ENCODE measurements at regions not wholly inside any gene's neighbourhood (a gene's known extent, or its start where the extent isn't known, plus 50 kb on each side); places are given as distances from the start of the nearest gene placed in this dataset.

DNA sequence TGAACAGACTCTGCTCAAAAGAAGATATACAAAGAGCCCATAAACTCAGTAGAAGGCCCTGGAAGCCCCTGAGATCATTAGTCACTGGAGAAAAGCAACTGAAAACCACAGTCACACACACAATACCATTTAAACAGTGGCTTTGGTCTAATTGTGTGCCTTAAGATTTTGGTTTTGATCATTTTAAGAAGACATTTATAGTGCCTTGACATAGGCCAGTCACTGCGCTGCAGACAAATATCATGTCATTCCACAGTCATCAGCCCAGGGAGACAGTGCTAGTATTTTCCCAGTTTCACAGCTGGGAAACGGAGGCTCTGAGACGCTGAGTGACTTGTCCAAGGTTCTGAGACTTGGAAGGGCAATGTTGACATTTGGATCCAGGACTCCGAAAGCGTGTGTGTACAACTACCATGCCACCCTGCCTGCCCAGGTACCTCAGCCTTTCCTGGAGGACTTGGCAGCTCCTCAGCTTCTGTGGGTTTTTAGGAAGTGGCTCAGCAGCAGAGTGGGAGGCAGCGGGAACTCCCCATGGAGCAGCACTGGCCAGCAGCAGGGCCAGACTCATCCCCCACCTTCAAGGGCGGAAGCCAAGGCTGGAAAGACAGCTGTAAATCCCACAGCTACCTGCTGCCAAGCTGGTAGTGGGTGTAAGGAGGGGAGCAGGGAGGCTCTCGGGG, 173.9 kb downstream of the WDR11 start:
- intact Hi-C loops (cut with DNase I; ENCODE audit: low total_unique reads) = no loop called here
- 53 to 91% (median 82%) methylated on average over 7 to 8 of the region's 8 CpGs for WGBS, 5 donors
- no peak for DNase-seq
- TF ChIP-seq POLR2A (IDR thresholded peaks at IDR 0.05) (no peak), EP300 (IDR thresholded peaks at IDR 0.05) (no peak), CTCF (IDR thresholded peaks at IDR 0.05) (no peak), POLR2AphosphoS5 (IDR thresholded peaks at IDR 0.05) (no peak)
- no peak overlapping the region for H3K4me3 ChIP-seq
- no peaks in the 10 kb centered on the region for H3K9me3 ChIP-seq
- H3K27ac ChIP-seq = no peak overlapping the region
- H3K4me1 ChIP-seq = peaks cover 0 to 3% (median 0%) of the 10 kb centered on the region in 4 donors
- no peaks in the 10 kb centered on the region for H3K36me3 ChIP-seq
- no peaks in the 10 kb centered on the region for H3K27me3 ChIP-seq

GRCh38 chr10:121025731-121026130, 174.6 kb downstream of the WDR11 start:
- no peaks in the 10 kb centered on the region for H3K9me3 ChIP-seq
- no peaks in the 10 kb centered on the region for H3K36me3 ChIP-seq
- DNase-seq = no peak
- intact Hi-C loops (cut with DNase I; ENCODE audit: low total_unique reads) = no loop called here
- no peak for TF ChIP-seq CTCF (IDR thresholded peaks at IDR 0.05)
- TF ChIP-seq POLR2A (IDR thresholded peaks at IDR 0.05) = no peak
- no peak for TF ChIP-seq EP300 (IDR thresholded peaks at IDR 0.05)
- TF ChIP-seq POLR2AphosphoS5 (IDR thresholded peaks at IDR 0.05) = no peak
- no peaks in the 10 kb centered on the region for H3K27me3 ChIP-seq
- H3K27ac ChIP-seq = no peak overlapping the region
- no peak overlapping the region for H3K4me3 ChIP-seq
- peaks cover 0 to 3% (median 0%) of the 10 kb centered on the region in 4 donors for H3K4me1 ChIP-seq
- 24 to 66% (median 44%) methylated on average over 3 of the region's 3 CpGs for WGBS, 5 donors

DNA sequence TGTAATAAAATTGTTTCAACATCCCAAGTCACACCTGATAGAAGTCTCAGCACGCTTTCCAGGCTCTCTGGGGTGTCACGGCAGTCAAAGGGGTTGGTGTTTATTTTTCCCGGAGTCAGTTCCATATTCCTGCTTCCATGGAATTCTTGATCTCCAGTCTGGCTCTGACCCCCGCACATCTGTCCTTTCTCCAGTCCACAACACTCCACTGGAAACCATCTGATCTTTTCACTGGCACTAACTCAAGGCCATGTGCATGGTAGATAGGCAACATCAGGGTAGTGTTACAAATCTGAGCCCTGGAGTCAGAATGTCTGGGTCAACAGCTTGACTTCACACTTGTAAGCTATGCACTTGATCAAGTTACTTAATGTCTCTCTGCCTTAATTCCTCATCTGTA, 176.2 kb downstream of the WDR11 start:
- no peak overlapping the region for H3K4me3 ChIP-seq
- H3K9me3 ChIP-seq = no peaks in the 10 kb centered on the region
- TF ChIP-seq CTCF (IDR thresholded peaks at IDR 0.05) (no peak), POLR2A (IDR thresholded peaks at IDR 0.05) (no peak), POLR2AphosphoS5 (IDR thresholded peaks at IDR 0.05) (no peak)
- peaks cover 0 to 3% (median 0%) of the 10 kb centered on the region in 4 donors for H3K4me1 ChIP-seq
- no peaks in the 10 kb centered on the region for H3K36me3 ChIP-seq
- H3K27me3 ChIP-seq = no peaks in the 10 kb centered on the region
- DNase-seq = no peak
- no peak overlapping the region for H3K27ac ChIP-seq
- WGBS, 5 donors = 57 to 79% (median 70%) methylated on average over 4 of the region's 4 CpGs
- intact Hi-C loops (cut with DNase I; ENCODE audit: low total_unique reads) = no loop called here

GRCh38 chr10:121032460-121032859, 181.3 kb downstream of the WDR11 start:
- intact Hi-C loops (cut with DNase I; ENCODE audit: low total_unique reads) = no loop called here

More at GRCh38 chr10:121032460-121032859, 181.3 kb downstream of the WDR11 start:
- no peak overlapping the region for H3K4me3 ChIP-seq
- no peaks in the 10 kb centered on the region for H3K36me3 ChIP-seq
- no peak for DNase-seq
- TF ChIP-seq POLR2A (IDR thresholded peaks at IDR 0.05) = no peak
- TF ChIP-seq POLR2AphosphoS5 (IDR thresholded peaks at IDR 0.05) = no peak
- no peak for TF ChIP-seq EP300 (IDR thresholded peaks at IDR 0.05)
- TF ChIP-seq CTCF (IDR thresholded peaks at IDR 0.05) = no peak
- peaks cover 0 to under 1% (median 0%) of the 10 kb centered on the region in 4 donors for H3K4me1 ChIP-seq
- no peaks in the 10 kb centered on the region for H3K9me3 ChIP-seq
- WGBS, 5 donors = 57 to 86% (median 76%) methylated on average over 3 of the region's 3 CpGs
- H3K27me3 ChIP-seq = no peaks in the 10 kb centered on the region
- H3K27ac ChIP-seq = no peak overlapping the region

Measured in stomach (tissue), 8 donors.